DMS53 (cell line): ENCODE measurements at regions not wholly inside any gene's neighbourhood (a gene's known extent, or its start where the extent isn't known, plus 50 kb on each side); places are given as distances from the start of the nearest gene placed in this dataset.

Experiments used
- DNase-seq: peaks from one replicate; lab custom pipeline; 2025; lab: John Stamatoyannopoulos, UW

GRCh38 chr12:59929110-59929509, 333.3 kb downstream of the SLC16A7 start:
- no peak for DNase-seq

DNA sequence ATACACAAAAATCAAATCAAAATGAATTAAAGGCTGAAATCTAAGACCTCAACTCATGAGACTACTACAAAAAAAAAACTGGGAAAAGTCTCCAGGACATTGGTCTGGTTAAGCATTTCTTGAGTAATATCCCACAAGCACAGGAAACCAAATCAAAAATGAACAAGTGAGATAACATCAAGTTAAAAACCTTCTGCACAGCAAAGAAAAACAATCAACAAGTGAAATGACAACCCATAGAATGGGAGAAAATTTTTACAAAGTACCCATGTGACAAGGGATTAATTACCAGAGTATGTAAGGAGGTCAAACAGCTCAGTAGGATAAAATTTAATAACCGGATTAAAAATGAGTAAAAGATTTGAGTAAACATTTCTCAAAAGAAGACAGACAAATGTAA, 338.7 kb downstream of the SLC16A7 start:
- no peak for DNase-seq

DNA sequence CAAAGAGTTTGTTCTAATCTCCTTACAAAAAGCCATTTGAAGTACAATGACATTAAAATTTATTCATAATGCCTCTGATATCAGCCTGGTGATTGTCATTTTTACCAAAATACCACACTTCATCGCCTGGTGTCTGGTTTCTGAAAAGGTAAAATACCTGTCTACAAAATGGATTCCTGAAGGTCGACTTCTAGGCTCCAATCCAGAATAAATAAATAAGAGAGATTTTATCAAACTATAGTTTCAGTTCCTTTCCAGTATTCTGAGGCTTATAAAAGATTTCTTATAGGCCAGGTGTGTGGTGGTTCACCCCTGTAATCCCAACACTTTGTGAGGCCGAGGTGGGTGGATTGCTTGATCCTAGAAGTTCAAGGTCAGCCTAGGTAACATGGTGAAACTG, 340.7 kb downstream of the SLC16A7 start:
- no peak for DNase-seq

GRCh38 chr12:59937148-59937547, 341.3 kb downstream of the SLC16A7 start:
- DNase-seq, result peak; percentile 66

- peak; percentile 84 for DNase-seq
Observed at GRCh38 chr12:59938190-59938962, 342.5 kb downstream of the SLC16A7 start.

- DNase-seq, result peak; percentile 49
Observed at GRCh38 chr12:59940631-59941342, 345.0 kb downstream of the SLC16A7 start.

DNA sequence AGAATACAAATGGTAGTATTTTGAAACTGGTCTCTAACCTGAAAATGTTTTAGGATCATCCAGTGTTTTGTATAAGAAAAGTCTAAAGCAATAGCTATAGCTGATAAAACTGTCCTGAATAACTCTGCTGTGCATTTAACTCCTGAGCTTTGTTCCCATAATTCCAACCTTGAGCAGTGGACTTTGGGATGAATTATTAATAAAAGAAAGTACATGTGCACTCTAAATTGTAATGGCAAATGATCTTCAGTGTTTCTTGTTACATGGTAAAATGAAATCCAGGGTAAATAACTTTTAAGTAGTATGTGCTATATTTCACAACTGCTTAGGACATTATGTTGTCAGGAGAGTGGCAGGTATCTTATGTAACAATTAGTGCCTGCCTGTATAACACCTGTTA, 345.6 kb downstream of the SLC16A7 start:
- DNase-seq, result no peak

- DNase-seq, result peak; percentile 29
Observed at GRCh38 chr12:59944177-59944576, 348.3 kb downstream of the SLC16A7 start.

DNA sequence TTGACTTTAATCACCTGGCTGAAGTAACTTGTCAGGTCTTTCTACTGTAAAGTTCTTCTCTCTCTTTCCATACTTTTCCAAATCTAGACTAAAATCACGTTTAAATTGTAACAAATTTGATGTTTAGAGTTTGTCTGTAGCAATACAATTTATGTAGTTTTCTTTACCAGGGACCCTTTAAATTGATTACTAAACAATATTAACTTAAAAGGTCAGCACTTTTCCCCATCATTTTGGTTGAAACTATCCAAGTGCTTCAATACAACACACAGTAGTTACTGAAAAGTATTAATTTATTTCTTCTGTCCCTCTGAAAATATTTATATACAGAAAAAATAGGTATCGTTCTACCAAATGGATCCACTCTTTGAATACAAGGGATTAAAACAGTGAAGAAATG, 350.8 kb downstream of the SLC16A7 start:
- DNase-seq, result no peak

- no peak for DNase-seq
Observed at GRCh38 chr12:59963546-59963945, 367.7 kb downstream of the SLC16A7 start.

DNA sequence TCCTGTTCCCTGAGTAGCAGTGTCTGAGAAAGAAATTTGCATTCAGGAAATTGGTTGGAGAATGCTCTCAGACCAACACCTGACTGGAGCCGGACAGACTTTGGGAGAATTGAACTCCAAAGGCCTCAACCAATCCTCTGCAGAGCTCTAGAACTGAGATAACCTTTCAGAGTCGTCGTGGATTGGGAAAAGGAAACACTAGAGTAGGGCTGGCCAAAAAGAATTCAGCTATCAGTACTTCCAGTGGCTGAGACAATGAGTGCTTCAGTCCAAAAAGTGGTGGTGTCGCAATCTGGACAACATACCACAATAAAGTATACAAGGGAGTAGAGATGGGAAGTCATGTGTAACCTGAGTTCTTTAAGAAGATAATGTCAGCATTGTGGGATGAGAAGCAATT, 377.1 kb downstream of the SLC16A7 start:
- no peak for DNase-seq

DNA sequence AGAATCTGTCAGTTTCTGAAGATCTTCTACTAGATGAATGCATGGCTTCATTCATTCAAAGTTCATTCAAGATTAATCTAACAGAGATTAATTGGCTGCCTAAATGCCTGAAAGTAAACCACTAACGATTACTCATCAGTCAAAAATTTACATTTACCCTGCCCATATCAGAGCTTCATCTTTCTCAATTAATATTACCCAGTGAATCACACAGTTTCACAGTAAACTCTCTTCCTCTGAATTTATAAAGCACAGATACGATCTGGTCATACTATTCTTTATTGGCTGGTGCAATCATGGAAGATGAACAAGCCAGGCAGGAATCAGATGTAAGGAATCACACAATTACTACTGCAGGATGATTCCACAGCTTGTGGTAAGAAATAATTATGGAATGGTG, 377.7 kb downstream of the SLC16A7 start:
- no peak for DNase-seq

- DNase-seq, result peak; percentile 81
Observed at GRCh38 chr12:59977779-59978178, 381.9 kb downstream of the SLC16A7 start.

- DNase-seq, result no peak
Observed at GRCh38 chr12:59980476-59980875, 384.6 kb downstream of the SLC16A7 start.

DNA sequence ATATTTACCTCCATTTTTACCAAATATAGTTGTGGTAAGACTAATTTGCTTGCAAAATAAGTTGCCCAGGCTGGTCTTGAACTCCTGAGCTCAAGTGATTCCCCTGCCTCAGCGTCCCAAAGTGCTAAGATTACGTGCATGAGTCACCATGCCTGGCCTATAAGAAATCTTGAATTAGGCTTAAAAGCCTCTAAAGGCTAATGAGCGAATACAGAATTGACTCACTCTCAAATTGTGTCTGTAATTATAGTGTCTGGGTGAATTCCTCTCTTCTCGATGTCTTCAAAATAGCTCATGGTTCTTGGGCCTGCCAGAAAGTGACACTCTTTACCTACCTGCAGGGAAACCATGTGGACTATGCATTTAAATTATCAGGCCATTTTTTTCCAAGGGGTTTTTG, 403.5 kb downstream of the SLC16A7 start:
- no peak for DNase-seq

GRCh38 chr12:60010486-60010885, 414.7 kb downstream of the SLC16A7 start:
- no peak for DNase-seq

- no peak for DNase-seq
Observed at GRCh38 chr12:60012659-60013058, 416.8 kb downstream of the SLC16A7 start.

DNA sequence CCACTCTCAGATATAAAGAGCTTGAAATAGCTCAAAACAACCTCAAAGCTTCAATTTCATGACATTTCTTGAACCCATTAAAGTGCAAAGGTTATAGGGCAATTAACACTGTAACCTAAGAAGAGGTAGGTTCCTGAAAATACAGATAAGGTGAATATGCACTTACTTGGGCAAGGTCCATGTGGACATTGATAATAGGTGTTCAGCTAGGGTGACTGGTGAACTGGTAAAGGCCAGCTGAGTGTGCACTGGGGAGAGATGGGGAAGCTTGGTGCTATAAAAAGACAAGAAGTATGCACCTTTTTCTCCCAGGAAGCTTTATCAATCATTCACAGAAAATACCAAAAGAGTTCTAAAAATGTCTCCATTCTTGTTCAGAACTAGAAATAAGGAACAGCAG, 418.6 kb downstream of the SLC16A7 start:
- no peak for DNase-seq

DNA sequence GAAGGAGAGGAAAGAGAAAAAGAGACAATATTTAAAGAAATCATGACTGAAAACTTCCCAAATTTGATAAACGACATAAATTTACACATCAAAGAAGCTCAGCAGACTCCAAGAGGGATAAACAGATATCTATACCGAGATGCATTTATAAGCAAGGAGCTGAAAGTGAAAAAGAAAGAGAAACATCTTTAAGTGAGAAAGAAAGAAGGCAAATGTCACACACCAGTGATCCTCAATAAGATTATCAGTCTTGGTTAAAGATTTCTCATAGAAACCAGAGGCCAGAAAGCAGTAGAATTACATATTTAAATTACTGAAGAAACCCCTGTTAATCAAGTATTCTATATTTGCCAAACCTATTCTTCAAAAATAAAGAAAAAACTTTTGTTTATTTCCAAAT, 424.2 kb downstream of the SLC16A7 start:
- no peak for DNase-seq

DNA sequence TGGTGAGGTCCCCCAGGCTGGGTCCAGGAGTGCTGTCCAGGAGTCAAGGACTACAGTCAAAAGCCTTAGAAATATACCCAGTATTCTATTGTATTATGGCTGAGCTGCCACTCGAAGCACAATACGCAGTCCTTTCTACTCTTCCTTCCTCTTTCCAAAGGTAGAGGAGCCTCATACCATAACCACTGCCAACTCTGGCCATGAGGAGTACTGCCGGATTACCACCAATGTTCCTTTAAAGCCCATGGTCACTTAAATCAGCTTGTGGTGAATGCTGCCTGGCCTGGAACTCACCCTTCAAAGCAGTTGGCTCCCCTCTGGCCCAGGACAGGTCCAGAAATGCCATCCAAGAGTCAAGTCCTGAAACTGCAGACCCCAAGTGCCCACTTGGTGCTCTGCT, 425.4 kb downstream of the SLC16A7 start:
- no peak for DNase-seq

GRCh38 chr12:60027266-60027665, 431.4 kb downstream of the SLC16A7 start:
- no peak for DNase-seq

DNA sequence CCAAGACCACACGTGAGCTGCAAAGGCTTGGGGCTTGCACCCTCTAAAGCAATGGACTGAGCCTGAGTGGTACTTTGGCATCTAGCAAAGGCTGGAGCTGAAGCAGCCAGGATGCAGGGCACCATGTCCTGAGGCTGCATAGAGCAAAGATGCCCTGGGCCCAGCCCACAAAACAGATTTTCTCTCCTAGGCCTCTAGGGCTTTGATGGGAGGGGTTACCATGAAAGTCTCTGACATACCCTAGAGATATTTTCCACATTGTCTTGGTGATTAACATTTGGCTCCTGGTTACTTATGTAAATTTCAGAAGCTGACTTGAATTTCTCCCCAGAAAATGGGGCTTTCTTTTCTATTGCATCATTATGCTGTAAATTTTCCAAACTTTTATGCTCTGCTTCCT, 438.3 kb downstream of the SLC16A7 start:
- no peak for DNase-seq

- DNase-seq, result peak; percentile 45
Observed at GRCh38 chr12:60035835-60036234, 440.0 kb downstream of the SLC16A7 start.

GRCh38 chr12:60042835-60043234, 447.0 kb downstream of the SLC16A7 start:
- no peak for DNase-seq
